HG02610 (cell line): ENCODE measurements at regions not wholly inside any gene's neighbourhood (a gene's known extent, or its start where the extent isn't known, plus 50 kb on each side); places are given as distances from the start of the nearest gene placed in this dataset.
"Not testable (repeated sequence)": the region's sequence is repeated elsewhere in the genome, so short reads cannot be mapped to it uniquely, and the experiment has no call there.

Experiments
- ATAC-seq: cut with Tn5 transposase; IDR thresholded peaks from one replicate; pipeline ENCODE4 v1.9.1; 2021; ENCODE audit warnings: mild to moderate bottlenecking, moderate library complexity; ENCODE audit not compliant: unreplicated experiment

DNA sequence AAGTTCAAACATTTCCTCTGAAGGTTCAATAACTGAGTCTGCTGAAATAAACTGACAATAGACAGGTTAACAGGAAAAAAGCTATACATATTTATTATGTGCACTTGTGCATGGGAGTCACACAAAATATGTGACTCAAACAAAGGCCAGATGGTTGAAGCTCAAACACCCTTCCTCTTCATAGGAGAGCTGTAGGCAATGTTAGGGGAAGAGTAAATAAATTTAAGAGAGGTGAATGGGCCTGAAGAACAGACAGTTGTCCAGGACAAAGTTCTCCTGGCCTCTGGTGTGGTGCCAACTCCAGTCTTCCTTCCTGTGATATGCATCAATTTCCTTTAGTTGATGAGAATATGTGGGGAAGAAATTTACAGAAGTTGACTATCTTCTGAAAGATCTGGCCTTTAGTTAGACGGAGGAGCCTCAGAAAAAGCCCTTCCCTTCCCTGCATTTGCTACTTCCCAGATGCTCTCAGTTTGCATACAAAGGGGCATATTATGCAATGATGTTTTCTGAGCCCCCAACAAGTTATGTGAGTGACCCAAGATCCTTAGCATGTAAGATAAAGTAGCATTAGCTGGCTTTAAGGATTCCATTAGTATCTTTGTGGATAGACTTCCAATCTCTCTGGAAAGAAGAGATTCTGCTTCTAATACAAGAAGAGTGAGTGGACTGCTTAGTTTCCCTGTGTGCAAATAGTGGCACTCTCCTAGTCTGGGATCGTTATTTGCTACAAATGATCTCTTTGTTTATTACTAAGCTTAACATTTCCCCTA is 96.4 kb upstream of the IGSF10 start:
- ATAC-seq = no peak

- no peak for ATAC-seq
Measured at GRCh38 chr3:151556596-151556995, 95.7 kb upstream of the IGSF10 start.

DNA sequence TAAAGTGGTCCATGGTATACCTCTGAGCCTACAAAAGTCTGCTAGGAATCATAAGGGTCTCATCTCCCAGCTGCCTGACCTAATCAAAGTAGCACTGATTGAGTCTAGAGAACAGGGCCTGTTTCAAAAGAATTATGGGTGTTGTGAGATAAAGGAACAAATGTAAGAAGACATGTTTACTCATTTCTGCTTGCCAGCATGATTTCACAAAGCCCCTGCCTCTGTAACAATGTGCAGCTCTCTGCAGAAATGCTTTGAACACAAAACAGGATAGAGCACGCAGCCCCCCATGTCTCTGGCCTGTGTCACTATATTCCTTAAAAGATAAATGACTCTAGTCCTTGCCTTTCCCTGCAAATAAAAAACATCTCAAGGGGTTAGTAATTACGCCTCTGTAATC is 94.7 kb upstream of the IGSF10 start:
- ATAC-seq = no peak

GRCh38 chr3:151553888-151554287 is 93.0 kb upstream of the IGSF10 start:
- ATAC-seq = no peak

- ATAC-seq = no peak
Measured at GRCh38 chr3:151552589-151552988, 91.7 kb upstream of the IGSF10 start.

GRCh38 chr3:151550642-151551041 is 89.8 kb upstream of the IGSF10 start:
- ATAC-seq = no peak

DNA sequence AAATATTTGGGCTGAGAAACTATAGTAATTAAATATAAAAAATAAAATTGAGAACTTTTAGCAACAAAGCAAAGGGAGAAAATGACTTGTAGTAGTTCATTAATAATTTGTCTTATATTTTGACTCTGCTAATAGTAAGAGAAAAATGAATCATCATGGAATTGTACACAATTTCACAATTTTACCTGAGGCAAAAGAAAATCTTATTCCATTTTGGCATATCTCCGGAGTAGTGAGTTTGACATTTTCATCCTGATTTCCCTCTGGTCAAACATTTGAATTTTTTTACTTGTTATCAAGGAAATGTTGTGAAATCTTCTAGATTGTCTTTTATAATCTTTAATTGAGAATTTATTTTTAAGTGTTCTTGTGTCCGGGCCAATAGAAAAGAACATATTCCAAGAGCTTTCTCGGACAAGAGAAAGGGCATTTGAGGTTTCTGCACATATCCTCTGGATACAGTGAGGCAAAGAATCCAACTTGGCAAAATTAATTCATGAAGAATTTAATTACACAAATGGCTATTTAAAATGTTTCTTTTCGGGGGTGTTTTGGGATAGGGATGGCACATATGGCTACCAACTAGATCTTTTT is 89.3 kb upstream of the IGSF10 start:
- no peak for ATAC-seq

DNA sequence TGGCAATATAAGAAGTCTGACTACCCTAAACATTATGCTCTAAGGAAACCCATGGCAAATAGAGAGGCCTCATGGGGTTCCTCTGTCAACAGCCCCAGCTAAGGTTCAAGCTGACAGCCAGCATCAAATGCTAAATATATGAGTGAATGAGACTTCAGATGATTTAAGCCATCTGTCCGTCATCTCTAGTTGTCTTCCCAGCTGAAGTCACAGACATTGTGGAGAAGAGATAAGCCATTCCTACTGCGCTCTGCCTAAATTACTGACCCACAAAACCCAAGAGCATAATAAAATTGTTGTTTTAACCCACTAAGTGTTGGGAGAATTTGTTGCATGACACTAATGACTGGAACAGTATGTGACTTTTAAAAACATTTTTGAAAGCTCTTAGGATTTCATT is 87.3 kb upstream of the IGSF10 start:
- no peak for ATAC-seq

DNA sequence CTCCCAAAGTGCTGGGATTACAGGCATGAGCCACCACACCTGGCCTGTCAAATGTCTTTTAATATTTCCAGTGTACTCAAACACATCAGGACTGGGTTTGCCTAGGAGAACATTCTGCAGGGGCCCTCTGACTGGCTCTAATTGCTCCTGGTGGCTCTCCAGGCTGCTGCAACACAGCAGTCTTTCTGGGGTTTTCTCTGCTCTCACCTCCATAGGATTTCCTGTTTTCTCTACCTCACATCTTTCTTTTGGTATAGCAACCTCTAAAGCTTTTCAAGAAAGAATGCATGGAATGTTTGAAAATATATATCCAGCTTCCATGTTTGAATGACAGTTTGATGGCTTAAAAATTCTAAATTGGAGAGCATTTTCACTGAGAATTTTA is 83.3 kb upstream of the IGSF10 start:
- no peak for ATAC-seq

GRCh38 chr3:151541178-151541577 is 80.3 kb upstream of the IGSF10 start:
- ATAC-seq = no peak

GRCh38 chr3:151539599-151539998 is 78.7 kb upstream of the IGSF10 start:
- no peak for ATAC-seq

DNA sequence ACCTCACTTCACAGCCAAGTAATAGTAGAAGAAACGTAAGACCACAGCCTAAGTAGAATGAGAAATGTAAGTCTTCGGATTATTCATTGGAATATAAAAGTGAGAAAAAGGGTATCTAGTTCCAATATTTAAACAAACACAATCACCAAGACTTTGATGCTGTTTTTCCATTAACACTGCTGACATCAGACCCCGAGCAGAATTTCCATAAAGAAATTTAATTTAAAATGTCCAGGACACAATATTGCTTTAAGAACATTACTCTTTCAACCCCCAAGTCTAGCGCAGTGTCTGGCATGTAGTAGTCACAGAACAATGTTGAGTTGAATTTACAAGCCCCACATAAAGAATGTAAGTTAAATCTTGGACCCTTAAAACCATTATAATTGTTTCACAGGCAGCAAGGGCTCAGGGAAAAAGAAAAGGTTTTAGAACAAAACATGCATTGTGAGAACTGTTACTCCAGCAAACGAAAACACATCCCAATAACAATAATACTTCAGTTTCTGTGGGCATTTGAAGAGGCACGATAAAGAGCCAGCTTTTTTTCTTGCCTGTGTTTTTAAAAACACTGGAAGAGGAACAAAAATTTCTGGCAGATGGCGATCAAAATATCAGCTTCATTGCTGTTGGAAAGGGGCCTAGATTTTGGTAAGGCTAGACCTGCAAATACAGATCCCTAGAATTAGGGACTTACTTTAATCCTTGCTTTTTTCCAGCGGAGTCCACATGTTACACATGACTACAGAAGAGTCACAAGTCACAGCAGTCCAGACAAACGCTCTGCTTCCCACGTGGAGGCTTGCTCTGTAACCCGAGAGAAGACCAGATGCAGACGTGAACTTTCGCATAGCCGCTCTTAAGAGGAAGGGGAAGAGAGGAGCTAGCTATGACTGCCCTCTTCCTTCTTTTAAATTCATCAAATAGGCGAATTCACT is 77.9 kb upstream of the IGSF10 start:
- ATAC-seq = no peak

DNA sequence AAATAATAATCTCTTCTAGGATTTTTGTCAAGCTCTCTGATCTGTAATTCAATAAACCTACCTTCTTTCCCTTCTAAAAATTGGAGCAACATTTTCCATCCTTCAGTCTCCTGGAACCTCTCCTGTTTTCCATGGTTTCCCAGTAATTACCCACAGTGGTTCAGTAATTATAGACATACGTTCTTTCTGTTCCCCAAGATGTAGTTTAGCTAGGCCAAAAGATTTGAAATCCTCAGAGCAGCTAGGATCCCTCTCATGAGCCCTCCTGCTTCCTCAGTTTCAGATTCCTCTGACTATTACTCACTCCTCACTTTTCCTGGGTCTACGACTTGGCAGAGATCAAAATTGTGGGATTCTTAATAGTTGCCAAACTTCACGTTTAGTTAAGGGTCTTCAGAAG is 76.9 kb upstream of the IGSF10 start:
- ATAC-seq = no peak

- ATAC-seq = no peak
Measured at GRCh38 chr3:151526757-151527156, 65.9 kb upstream of the IGSF10 start.

GRCh38 chr3:151520105-151520504 is 59.2 kb upstream of the IGSF10 start:
- no peak for ATAC-seq

GRCh38 chr3:151511433-151511832 is 50.6 kb upstream of the IGSF10 start:
- ATAC-seq = not testable (repeated sequence)
